ENCODE measurements at regions not wholly inside any gene's neighbourhood (a gene's known extent, or its start where the extent isn't known, plus 50 kb on each side); places are given as distances from the start of the nearest gene placed in this dataset.
"Not testable (repeated sequence)": the region's sequence is repeated elsewhere in the genome, so short reads cannot be mapped to it uniquely, and the experiment has no call there.

DNA sequence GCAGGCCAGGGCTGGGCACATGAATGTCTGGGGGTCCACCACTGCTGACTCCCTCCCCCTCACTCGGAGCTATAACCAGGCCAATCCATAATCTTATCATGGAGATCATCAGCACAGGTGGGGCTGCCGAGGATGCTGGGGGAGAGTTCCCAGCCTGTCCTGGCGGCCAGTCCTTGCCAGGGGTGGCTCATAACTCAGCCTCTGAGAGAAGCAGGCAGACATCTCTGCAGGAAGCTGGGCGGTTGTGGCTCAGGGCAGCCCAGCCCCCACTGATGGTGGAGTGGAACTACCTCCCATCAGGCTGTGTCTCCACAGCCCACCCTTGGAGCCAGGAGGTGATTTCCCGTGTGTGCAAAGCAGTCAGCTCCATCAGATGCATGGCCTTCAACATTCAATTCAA lies 109.4 kb upstream of the ZNF92 start:
- Histone ChIP-seq H3K27me3 (replicated peaks; ENCODE audit: control insufficient read depth, insufficient read depth, low read length) (no peaks in the 10 kb centered on the region), H3K36me3 (ENCODE audit: control insufficient read depth, insufficient read depth, low read length) (no peaks in the 10 kb centered on the region), H3K4me3 (replicated peaks; ENCODE audit: low read depth, low read length) (no peak overlapping the region)
- no peak for DNase-seq (ENCODE audit: extremely low read depth, insufficient read length)
- TF ChIP-seq, protein P1, sequence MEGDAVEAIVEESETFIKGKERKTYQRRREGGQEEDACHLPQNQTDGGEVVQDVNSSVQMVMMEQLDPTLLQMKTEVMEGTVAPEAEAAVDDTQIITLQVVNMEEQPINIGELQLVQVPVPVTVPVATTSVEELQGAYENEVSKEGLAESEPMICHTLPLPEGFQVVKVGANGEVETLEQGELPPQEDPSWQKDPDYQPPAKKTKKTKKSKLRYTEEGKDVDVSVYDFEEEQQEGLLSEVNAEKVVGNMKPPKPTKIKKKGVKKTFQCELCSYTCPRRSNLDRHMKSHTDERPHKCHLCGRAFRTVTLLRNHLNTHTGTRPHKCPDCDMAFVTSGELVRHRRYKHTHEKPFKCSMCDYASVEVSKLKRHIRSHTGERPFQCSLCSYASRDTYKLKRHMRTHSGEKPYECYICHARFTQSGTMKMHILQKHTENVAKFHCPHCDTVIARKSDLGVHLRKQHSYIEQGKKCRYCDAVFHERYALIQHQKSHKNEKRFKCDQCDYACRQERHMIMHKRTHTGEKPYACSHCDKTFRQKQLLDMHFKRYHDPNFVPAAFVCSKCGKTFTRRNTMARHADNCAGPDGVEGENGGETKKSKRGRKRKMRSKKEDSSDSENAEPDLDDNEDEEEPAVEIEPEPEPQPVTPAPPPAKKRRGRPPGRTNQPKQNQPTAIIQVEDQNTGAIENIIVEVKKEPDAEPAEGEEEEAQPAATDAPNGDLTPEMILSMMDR (IDR thresholded peaks at IDR 0.05; ENCODE audit: insufficient read depth, low read length, poor library complexity, severe bottlenecking), result no peak

DNA sequence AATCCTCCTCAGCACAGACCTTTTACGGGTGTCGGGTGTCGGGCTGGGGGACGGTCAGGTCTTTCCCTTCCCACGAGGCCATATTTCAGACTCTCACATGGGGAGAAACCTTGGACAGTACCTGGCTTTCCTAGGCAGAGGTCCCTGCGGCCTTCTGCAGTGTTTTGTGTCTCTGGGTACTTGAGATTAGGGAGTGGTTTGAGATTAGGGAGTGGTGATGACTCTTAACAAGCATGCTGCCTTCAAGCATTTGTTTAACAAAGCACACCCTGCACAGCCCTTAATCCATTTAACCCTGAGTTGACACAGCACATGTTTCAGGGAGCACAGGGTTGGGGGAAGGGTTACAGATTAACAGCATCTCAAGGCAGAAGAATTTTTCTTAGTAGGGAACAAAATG lies 113.0 kb upstream of the ZNF92 start:
- H3K36me3 ChIP-seq (ENCODE audit: control insufficient read depth, insufficient read depth, low read length); DNase-seq (ENCODE audit: extremely low read depth, insufficient read length): not testable (repeated sequence)

DNA sequence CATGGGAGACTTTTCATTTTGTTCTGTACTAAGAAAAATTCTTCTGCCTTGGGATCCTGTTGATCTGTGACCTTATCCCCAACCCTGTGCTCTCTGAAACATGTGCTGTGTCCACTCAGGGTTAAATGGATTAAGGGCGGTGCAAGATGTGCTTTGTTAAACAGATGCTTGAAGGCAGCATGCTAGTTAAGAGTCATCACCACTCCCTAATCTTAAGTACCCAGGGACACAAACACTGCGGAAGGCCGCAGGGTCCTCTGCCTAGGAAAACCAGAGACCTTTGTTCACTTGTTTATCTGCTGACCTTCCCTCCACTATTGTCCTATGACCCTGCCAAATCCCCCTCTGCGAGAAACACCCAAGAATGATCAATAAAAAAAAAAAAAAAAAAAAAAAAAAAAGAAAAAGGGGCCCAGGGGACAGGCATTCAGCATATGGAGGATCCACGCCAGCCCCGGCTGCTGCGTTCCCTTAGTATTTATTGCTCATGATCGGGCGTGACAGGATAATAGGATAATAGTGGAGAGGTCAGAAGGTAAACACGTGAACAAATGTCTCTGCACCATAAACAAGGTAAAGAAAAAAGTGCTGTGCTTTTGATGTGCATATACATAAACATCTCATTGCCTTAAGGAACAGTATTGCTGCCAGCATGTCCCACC lies 113.7 kb upstream of the ZNF92 start:
- DNase-seq (ENCODE audit: extremely low read depth, insufficient read length); H3K27me3 ChIP-seq (replicated peaks; ENCODE audit: control insufficient read depth, insufficient read depth, low read length); H3K36me3 ChIP-seq (ENCODE audit: control insufficient read depth, insufficient read depth, low read length); H3K4me3 ChIP-seq (replicated peaks; ENCODE audit: low read depth, low read length): not testable (repeated sequence)

More for the DNA sequence above, 113.0 kb upstream of the ZNF92 start:
- H3K27me3 ChIP-seq (replicated peaks; ENCODE audit: control insufficient read depth, insufficient read depth, low read length); H3K4me3 ChIP-seq (replicated peaks; ENCODE audit: low read depth, low read length): not testable (repeated sequence)

DNA sequence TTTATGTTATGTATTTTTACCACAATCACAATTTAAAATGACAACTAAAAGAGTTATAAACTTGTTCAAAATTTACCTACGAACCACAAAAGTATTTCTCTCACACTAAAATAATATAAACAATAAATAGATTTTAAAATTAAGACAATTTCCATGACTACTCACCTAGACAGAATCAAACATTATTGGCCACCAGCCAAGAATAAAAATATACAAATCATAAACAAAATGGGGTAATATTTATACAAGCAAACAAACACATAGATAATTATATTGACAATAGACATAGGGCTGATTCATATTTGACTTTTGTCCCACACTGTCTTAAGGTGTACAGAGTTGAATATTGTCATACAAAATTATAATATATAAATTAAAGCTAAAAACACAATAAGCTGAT lies 119.6 kb upstream of the ZNF92 start:
- Histone ChIP-seq H3K36me3 (ENCODE audit: control insufficient read depth, insufficient read depth, low read length) (no peaks in the 10 kb centered on the region), H3K27me3 (replicated peaks; ENCODE audit: control insufficient read depth, insufficient read depth, low read length) (no peaks in the 10 kb centered on the region), H3K4me3 (replicated peaks; ENCODE audit: low read depth, low read length) (no peak overlapping the region)
- TF ChIP-seq, protein P1 (IDR thresholded peaks at IDR 0.05; ENCODE audit: insufficient read depth, low read length, poor library complexity, severe bottlenecking), result no peak
- no peak for DNase-seq (ENCODE audit: extremely low read depth, insufficient read length)

DNA sequence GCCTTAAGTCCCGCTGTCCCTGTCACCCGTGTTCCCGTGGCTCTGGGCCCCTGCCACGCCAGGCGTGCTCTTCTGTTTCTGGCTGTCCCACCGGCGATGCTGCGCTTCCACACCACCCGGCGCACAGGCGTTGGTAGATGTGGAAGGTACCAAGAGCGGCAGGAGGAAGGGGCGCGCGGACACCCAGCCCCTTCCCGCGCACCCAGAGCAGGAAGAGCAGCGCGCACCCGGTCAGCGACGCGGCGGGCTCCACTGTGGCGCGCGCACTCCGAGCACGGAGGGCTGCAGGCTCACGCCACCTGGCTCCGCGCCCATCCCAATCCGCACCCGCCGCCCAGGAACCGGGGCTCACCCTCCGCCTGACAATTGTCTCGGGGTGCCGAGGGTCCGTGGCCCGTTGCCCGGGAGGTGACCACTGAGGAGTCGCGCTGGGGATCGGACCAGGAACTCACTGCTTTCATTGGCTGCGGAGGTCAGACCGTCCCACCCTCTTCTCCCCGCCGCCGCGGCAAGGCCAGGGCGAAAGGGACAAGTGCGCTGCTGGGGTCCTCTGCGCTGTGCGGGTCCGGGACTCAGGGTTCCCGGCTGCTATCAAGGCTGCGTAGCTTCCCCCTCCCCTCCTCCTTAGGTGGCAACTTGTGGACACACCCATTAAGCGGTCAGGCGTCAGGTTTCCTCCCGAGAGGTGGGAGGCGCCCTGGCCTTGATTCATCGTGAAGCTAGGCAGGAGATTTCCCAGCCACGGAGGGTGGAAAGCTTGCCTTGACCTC lies 121.6 kb upstream of the ZNF92 start:
- TF ChIP-seq, protein P1 (IDR thresholded peaks at IDR 0.05; ENCODE audit: insufficient read depth, low read length, poor library complexity, severe bottlenecking), result no peak
- Histone ChIP-seq H3K36me3 (ENCODE audit: control insufficient read depth, insufficient read depth, low read length) (no peaks in the 10 kb centered on the region), H3K27me3 (replicated peaks; ENCODE audit: control insufficient read depth, insufficient read depth, low read length) (no peaks in the 10 kb centered on the region; the same call in 1 of the 2 replicates), H3K4me3 (replicated peaks; ENCODE audit: low read depth, low read length) (peak overlapping the region; percentile 68)
- DNase-seq (ENCODE audit: extremely low read depth, insufficient read length), result peak; percentile 36

DNA sequence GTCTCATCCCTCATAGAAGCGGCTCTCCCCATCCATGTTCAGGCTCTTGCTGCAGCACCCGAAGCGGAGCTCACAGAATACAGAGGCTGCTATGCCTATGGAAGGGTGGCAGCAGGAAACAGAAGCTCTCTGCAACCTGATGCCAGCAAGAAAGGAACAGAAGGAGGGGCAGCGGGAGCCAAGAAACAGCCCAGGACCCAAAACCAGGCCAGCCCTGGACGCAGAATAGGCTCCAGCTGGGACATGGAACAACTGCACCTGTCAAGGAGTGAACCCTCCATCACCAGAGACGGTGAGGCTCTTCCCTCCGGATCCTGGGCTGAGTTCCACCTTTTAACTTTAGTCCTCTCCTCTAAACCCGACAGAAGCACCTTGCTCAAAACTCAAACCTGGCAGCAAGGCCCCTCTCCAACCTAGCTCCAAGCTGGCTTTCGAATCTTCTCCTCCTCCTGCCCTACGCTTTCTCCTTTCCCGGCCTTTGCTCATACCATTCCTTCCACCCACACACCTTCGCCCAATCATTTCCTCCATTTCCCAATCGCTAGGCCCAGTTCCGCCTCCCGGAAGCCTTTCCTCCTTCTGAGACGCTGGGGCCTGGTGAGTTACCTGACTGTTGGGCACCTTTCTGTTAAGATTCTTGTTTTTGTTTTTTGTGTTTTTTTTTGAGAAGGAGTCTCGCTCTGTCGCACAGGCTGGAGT lies 122.8 kb upstream of the ZNF92 start:
- DNase-seq (ENCODE audit: extremely low read depth, insufficient read length), result no peak
- Histone ChIP-seq H3K36me3 (ENCODE audit: control insufficient read depth, insufficient read depth, low read length) (no peaks in the 10 kb centered on the region), H3K27me3 (replicated peaks; ENCODE audit: control insufficient read depth, insufficient read depth, low read length) (no peaks in the 10 kb centered on the region; the same call in 1 of the 2 replicates), H3K4me3 (replicated peaks; ENCODE audit: low read depth, low read length) (no peak overlapping the region)
- TF ChIP-seq, protein P1 (IDR thresholded peaks at IDR 0.05; ENCODE audit: insufficient read depth, low read length, poor library complexity, severe bottlenecking), result no peak
